Erythroblast (primary cell): ENCODE measurements at regions not wholly inside any gene's neighbourhood (a gene's known extent, or its start where the extent isn't known, plus 50 kb on each side); places are given as distances from the start of the nearest gene placed in this dataset.

Experiments
- DNase-seq, 2 experiments: peaks; one replicate each; lab custom pipeline; 2025; lab: John Stamatoyannopoulos, UW
- GATA1 ChIP-seq: IDR thresholded peaks from 2 replicates; pipeline ENCODE4 v1.6.1; 2011; ENCODE audit warnings: low read depth, mild to moderate bottlenecking, control low read depth, low read length, moderate library complexity
- POLR2A ChIP-seq: IDR thresholded peaks from 2 replicates; pipeline ENCODE4 v1.6.1; 2011; ENCODE audit warnings: mild to moderate bottlenecking, low read length

DNA sequence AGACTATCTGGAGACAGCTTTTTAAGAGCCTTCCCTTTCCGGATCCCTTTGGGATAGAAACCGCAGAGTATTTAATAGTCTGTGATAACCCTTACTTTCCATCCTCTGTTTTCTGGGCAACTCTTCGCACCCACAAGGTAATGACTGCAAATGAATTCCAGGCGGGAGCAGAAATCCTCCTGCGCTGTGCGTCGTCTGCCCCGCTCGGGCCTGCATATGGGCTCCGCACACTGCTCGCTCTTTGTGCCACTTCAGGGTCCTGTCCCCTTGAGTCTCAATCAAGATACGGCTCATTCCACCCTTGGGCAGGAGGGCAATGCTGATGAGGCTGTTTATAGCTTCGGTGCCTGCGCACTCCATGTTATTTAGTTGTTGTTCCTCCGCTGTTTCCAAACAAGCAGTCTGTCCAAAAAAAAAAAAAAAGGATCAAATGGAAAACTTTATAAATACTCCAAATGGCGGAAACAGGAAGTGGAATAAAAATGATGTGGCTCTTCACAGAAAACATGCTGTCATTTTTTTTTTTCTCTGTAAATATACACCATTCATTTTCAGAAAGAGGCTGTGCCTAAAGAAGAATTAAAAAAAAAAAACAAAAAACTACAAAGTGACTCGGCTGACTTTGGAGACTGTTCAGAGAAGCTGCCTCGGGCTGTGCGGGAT lies 169.6 kb upstream of the GMDS start:
- DNase-seq = no peak
- TF ChIP-seq GATA1 (no peak), POLR2A (no peak)

DNA sequence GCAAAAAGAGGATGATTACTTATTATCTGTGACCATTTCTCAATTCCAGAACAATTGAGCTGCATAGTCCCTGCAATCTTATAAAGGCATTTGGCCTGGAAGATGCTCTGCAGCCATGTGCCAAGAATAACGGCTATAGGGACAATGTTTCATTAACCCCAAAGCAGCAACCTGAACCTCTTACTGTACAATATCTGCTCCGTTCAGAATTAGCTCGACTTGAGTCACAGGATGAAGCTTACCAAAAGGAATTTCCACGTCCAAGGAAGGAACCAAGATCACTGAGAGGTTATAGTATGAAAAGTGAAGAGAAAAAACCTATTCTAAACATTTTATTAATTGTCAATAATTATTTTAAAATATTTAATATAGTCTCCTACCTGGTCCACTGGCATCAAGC lies 167.3 kb upstream of the GMDS start:
- no peak for TF ChIP-seq POLR2A
- TF ChIP-seq GATA1 = no peak
- no peak for DNase-seq

DNA sequence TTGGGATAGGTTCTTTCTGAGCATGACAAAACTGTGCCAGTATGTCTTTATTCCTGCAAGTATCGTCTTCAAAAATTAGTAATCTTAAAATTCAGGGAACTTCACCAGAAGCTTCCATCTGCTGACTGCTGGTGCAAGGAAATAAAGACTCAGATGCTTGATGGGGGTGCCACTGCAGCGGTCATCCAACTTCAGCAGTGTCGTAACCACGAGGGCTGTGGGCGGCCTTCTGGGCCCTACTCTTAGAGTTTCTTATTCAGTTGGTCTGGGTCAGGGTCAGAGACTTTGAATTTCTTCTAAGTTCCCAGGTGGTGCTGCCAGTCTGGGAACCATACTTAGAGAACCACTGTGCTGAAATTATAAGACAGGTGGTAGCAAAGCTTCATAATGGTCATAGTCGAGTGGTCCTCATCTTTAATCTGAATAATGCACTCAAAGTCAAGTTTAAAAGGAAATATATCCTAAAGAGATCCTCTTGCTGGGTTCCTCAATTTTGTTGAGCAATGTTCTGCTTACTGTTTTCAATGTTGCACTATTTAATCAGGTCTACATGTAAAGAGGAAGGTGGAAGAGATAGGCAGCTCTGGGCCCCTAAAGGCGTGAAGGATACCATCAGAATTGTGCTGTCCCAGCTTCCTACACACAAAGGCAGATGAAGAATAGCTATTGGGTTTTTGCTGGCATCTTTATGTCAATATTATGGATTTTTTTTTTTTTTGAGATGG lies 165.4 kb upstream of the GMDS start:
- no peak for TF ChIP-seq GATA1

DNA sequence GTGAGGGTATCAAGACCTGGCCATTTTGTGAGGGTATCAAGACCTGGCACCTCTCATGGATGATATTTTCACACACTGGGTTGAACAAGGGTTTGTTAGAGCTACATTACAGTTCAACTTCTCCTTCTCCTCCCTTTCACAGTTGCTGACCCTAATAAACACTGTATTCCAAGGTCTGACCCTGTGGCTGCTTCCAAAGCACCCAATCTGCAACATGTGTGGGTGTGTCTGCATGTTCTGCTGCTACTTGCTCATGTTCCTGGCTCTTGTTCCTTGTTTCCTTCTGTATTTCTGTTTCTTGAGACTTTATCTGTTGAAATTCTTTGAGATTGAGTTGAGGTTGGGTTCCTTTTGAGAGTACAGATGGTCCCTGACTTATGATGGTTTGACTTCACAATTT lies 162.1 kb upstream of the GMDS start:
- no peak for DNase-seq
- TF ChIP-seq GATA1 (no peak), POLR2A (no peak)

More for the DNA sequence above, 165.4 kb upstream of the GMDS start:
- no peak for DNase-seq

DNA sequence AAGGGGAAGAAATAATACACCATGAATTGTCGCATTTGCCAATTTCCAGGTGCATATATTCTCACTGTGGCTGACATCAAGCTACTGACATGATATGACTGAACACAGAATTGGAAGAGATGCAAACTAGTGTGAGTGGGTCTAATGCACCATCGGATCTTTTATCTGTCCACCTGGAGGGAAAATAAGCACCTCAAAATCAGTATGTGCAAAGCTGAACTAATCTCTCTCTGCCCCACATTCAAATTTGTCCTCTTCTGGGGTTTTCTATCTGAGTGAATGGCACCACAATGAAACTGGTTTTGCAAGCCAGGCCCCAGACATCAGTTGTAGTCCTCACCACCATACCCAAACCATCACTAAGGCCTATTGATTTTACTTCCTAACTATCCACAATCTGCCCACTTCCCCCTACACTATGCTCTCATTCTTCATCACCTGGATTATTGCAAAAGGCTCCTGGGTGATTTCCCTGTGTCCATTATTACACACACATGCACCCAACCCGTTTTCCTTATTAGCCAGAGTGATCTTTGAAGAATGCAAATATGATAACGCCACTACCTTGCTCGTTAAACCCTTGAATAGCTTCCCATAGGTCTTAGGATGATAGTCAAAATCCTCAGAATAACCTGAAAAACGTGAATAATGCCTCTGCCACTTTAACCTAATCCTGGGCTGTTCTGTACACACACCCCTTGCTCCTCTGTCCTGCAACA lies 159.0 kb upstream of the GMDS start:
- no peak for DNase-seq
- TF ChIP-seq POLR2A = no peak
- TF ChIP-seq GATA1 = no peak

DNA sequence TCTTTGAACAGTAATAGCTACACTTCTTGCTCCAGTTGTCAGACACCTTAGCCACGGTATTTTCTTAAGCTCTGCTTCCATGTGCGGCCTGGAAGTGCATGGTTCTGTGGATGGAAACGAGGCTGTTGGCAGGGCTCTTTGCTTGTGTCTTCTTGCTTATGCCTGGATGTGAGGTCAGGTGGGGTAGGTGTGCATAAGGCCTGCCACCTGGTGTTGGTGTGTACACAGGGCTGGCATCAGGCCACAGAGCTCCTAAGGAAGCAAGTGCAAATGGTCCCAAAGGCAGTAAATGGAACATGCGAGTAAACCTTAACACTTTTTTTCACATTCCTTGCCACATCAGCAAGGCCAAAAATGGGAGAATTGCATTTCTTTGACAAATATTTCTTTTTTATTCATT lies 158.1 kb upstream of the GMDS start:
- TF ChIP-seq POLR2A = no peak
- no peak for TF ChIP-seq GATA1
- DNase-seq = no peak

DNA sequence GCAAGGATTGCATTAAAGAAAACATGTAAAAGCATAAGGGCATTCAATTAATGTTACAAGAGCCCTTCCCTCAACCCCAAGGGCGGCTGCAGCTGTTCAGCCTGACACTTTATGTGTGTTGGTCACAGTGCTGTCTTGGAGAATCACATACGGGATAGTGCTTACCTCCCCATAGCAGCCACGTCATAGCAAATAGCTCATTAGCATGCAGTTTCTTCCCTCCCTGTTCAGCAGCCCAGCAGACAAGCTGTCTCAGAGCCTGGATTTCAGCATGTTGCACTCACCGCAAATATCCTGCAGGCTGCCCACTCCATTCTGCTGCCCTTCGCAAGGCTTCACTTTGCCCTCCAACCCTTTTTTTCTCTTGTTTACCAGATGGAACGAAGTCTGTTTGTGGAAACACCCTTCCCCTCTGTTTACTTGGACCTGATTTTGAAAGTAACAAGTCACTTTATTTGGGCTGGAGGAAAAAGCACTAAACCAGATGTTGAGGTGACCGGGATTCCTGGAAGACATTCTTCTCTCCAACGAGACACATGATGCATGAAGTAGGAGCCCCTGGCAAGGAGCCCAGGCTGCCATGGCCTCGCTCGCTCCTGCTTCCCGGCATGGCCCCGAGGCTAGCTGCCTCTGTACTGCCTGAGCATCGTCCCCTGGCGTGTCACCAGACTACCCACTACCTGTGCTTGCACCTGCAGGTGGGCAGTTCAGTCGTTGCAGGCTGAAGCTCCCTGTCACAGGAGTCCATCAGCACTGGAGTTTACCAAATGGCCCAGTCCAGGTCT lies 151.6 kb upstream of the GMDS start:
- DNase-seq = no peak
- TF ChIP-seq GATA1 (no peak), POLR2A (no peak)

DNA sequence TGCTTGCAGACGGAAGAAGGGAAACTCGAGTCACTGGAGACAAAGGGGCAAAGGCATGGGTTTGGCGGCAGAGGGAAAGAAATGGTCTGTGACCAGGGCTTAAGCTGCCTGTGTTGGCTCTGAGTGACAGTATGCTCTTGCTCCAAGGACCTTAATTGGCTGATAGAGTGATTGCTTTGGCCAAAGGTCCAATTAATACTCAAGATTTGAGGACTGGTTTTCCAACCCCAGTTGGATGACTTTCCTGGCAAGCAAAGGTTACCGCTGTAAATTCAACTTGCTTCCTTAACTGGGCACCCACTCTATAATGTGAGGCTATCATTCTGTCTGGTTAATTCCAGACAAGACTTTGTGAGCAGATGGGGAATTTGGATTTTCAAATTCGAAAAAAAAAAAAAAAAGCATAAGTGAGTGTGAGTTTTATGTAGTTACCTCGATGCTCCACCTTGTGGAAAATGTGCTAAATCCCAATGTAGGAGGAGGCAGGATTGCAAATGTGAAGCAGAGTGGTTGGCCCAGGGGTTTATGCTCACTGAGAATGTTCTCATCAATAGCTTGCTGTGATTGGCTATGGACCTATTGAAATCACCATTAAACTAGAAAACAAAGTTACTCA lies 150.7 kb upstream of the GMDS start:
- no peak for TF ChIP-seq GATA1
- no peak for TF ChIP-seq POLR2A
- DNase-seq = no peak

DNA sequence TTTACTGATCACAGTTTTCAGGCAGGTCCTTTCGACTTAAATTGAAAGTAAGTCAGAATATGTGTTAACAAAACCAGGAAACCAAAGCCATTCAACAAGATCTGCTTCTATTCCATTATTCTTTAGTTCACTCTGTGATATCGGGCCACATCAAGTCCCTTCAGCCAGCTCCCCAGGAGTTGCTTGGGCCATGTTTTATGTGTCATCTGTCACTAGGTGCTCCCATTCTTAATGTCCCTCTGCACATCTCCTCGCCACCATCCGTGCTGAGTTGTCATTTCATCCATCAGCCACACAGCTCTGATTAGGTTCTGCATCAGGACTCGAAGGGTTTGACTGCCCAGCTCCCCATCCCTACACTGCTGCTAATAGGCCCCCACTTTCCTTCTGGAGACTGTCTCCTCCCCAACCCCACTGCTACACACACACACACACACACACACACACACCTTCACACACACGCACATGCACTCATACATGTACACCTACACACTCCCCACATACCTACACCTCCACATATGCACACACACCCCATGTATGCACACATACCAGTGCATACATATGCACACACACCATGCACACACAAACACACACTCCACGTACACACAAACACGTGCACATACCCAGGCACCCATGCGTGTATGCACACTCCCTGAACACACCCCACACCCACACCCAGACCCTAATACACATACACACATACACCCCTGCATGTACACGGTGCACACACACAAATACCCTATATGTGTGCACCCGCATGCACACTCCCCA lies 143.3 kb upstream of the GMDS start:
- no peak for DNase-seq
- TF ChIP-seq POLR2A (no peak), GATA1 (no peak)

DNA sequence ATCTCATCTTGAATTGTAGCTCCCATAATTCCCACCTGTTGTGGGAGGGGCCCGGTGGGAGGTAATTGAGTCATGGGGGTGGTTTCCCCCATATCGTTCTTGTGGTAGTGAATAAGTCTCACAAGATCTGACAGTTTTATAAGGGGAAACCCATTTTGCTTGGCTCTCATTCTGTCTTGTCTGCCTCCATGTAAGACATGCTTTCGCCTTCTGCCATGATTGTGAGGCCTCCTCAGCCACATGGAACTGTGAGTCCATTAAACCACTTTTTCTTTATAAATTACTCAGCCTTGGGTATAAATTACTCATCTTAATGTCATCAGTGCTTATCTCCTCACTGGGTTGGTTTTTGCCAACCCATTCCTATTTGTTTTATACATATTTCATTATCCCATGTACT lies 142.0 kb upstream of the GMDS start:
- no peak for TF ChIP-seq POLR2A

DNA sequence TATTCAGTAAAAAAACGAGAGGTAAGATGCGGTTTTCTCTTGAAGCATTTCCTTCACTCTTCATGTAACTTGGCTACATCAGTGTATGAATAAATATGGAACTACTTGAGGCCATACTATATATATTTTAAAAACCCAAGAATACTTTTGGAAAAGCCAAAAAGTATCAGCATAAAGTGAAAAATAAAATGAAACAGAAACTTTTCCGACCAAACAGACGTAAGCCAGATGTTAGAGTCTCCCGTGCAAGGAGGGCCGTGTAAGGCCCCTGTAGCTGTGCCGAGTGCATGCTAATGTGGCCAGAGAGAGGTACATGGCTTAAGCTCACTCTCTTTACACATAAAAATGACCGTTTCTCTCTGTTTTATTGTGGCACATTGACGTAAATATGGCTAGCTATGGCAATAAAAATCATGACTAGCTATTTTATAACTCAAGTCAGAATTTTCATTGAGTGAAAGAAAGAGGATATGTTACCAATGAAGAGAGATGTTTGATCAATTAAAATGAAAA lies 140.1 kb upstream of the GMDS start:
- TF ChIP-seq POLR2A (no peak), GATA1 (no peak)

More for the DNA sequence above, 142.0 kb upstream of the GMDS start:
- no peak for DNase-seq

DNA sequence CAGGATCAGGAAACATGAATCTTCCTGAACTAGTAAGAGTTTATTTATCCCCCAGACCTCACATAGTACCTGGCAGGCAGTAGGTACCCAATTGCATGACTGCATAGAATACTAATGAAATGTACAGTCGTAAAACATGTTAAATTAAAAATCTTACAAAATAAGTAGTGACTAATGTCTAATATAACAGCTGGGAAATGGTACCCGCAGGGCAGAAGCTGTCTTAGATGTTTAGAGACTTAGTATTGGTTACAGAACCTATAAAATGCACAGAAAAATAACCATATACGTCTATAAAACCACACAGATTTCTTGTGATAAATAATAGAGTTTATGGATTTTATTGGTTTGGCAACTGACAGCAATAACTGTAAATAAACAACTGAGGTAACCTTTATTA lies 139.1 kb upstream of the GMDS start:
- TF ChIP-seq GATA1 (no peak), POLR2A (no peak)

More for the DNA sequence above, 140.1 kb upstream of the GMDS start:
- no peak for DNase-seq

More for the DNA sequence above, 139.1 kb upstream of the GMDS start:
- no peak for DNase-seq
